ENCODE measurements at regions not wholly inside any gene's neighbourhood (a gene's known extent, or its start where the extent isn't known, plus 50 kb on each side); places are given as distances from the start of the nearest gene placed in this dataset.

DNA sequence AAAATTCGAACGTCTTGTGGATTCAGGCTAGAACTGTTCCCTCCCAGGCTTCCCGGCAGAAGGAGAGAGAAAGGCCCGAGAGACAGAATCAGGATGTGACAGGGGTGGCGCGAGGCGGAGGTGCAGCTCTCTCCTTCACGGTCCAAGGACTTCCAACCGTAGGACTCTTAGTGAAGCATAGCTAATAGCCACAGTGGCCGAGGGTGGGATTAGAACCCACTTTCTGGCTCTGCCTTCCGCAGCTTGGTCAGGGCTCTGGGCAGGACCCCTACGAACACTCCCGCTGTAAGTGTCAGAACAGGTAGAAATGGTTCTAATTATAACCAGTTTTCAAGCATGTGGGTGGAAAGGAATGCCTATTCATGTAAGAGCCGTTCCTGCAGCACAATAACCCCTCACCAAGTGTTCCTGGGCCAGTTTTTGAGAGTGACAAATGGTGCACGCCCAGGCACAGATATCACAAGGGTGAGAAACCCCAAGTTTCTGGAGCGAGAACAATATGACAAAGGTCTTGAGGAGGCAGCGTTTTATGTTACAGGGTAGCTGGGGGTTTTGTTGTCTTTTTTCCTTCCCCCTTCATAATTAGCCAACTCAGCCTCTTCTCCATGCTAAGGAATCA, 86.4 kb downstream of the SYF2 start:
- Histone ChIP-seq H3K4me1 (ENCODE audit: insufficient read depth, low read length) (no peaks in the 10 kb centered on the region), H3K4ac (ENCODE audit: low read depth, low read length) (no peak overlapping the region), H2BK15ac (ENCODE audit: low read depth, low read length) (no peak overlapping the region), H3K4me2 (ENCODE audit: insufficient read depth, insufficient read length, low read length) (no peak overlapping the region), H4K5ac (ENCODE audit: insufficient read length, low read depth, low read length) (no peak overlapping the region), H4K20me1 (ENCODE audit: control insufficient read depth, insufficient read depth, insufficient read length) (no peaks in the 10 kb centered on the region), H4K91ac (ENCODE audit: insufficient read length, low read depth, low read length) (no peak overlapping the region), H3K9me3 (ENCODE audit: control insufficient read depth, low read depth, low read length) (no peaks in the 10 kb centered on the region), H3K56ac (ENCODE audit: insufficient read length, low read depth, low read length) (no peak overlapping the region), H3K23me2 (ENCODE audit: insufficient read length, low read depth, low read length, poor library complexity, severe bottlenecking) (no peaks in the 10 kb centered on the region), H3K9ac (ENCODE audit: extremely low read depth, insufficient read length, low read length) (no peak overlapping the region), H3K79me1 (ENCODE audit: insufficient read depth, low read depth, low read length, poor library complexity, severe bottlenecking) (no peaks in the 10 kb centered on the region), H2BK12ac (ENCODE audit: insufficient read length, low read depth, low read length) (no peak overlapping the region), H3K79me2 (ENCODE audit: insufficient read depth, low read length) (no peaks in the 10 kb centered on the region), H3K23ac (ENCODE audit: insufficient read length, low read depth, low read length) (no peak overlapping the region), H2BK20ac (ENCODE audit: low read depth, low read length, poor library complexity, severe bottlenecking) (no peak overlapping the region), H2BK120ac (ENCODE audit: low read depth, low read length, poor library complexity, severe bottlenecking) (no peak overlapping the region), H3K27ac (ENCODE audit: insufficient read length, low read depth, low read length) (no peak overlapping the region), H3K18ac (ENCODE audit: insufficient read length, low read depth, low read length) (no peak overlapping the region), H2BK5ac (ENCODE audit: insufficient read length, low read length) (no peak overlapping the region), H3K14ac (ENCODE audit: insufficient read depth, low read length) (no peak overlapping the region), H4K8ac (replicated peaks; ENCODE audit: insufficient read length, low read depth, low read length) (no peak overlapping the region), H2AK5ac (ENCODE audit: insufficient read length, low read length) (no peak overlapping the region), H3K27me3 (ENCODE audit: insufficient read depth, low read length) (no peaks in the 10 kb centered on the region), H2AFZ (ENCODE audit: low read length) (no peak overlapping the region), H3T11ph (ENCODE audit: low read length) (no peak overlapping the region)
- no CpG with 5 or more reads among the region's 17 CpGs for WGBS (ENCODE audit: extremely low coverage, insufficient read length, low lambda C conversion rate)
- Mint-ChIP-seq H3K36me3 (ENCODE audit: insufficient read depth in 1 of 3, low read depth in 3 of 3) (no peaks in the 10 kb centered on the region), H3K27ac (no peak overlapping the region), H3K27me3 (ENCODE audit: low read depth) (no peaks in the 10 kb centered on the region), H3K4me1 (peaks cover 2 to 4% of the 10 kb centered on the region in 2 experiments; a peak in 2 of 4 replicates), H3K4me3 (no peak overlapping the region), H3K9me3 (peaks cover 0 to 4% of the 10 kb centered on the region in 2 experiments; a peak in 1 of 5 replicates)
- no peak for DNase-seq
- no peak for TF ChIP-seq CTCF (conservative IDR thresholded peaks at IDR 0.05)

All from H9 (cell line).